NCI-H1436 (cell line): ENCODE measurements at regions not wholly inside any gene's neighbourhood (a gene's known extent, or its start where the extent isn't known, plus 50 kb on each side); places are given as distances from the start of the nearest gene placed in this dataset.
"Not testable (repeated sequence)": the region's sequence is repeated elsewhere in the genome, so short reads cannot be mapped to it uniquely, and the experiment has no call there.

Source experiments
- DNase-seq: peaks from one replicate; lab custom pipeline; 2025; lab: John Stamatoyannopoulos, UW

GRCh38 chr4:125750828-125751466, 436.2 kb downstream of the FAT4 start:
- no peak for DNase-seq

GRCh38 chr4:125758438-125758837, 443.7 kb downstream of the FAT4 start:
- no peak for DNase-seq

- no peak for DNase-seq
These were observed 445.6 kb downstream of the FAT4 start for GRCh38 chr4:125760201-125760819.

- no peak for DNase-seq
These were observed 446.2 kb downstream of the FAT4 start for GRCh38 chr4:125760956-125761355.

- DNase-seq, result no peak
These were observed 447.8 kb downstream of the FAT4 start for GRCh38 chr4:125762537-125762936.

- no peak for DNase-seq
These were observed 451.2 kb downstream of the FAT4 start for GRCh38 chr4:125765941-125766340.

GRCh38 chr4:125770814-125771398, 456.2 kb downstream of the FAT4 start:
- no peak for DNase-seq

- no peak for DNase-seq
These were observed 457.9 kb downstream of the FAT4 start for GRCh38 chr4:125772680-125773079.

GRCh38 chr4:125773502-125773901, 458.7 kb downstream of the FAT4 start:
- no peak for DNase-seq

- DNase-seq, result no peak
These were observed 459.2 kb downstream of the FAT4 start for GRCh38 chr4:125773931-125774330.

- no peak for DNase-seq
These were observed 461.4 kb downstream of the FAT4 start for GRCh38 chr4:125776146-125776545.

GRCh38 chr4:125780164-125780563, 465.4 kb downstream of the FAT4 start:
- no peak for DNase-seq

GRCh38 chr4:125780747-125781146, 466.0 kb downstream of the FAT4 start:
- DNase-seq, result no peak

GRCh38 chr4:125781651-125782050, 466.9 kb downstream of the FAT4 start:
- no peak for DNase-seq

- no peak for DNase-seq
These were observed 470.0 kb downstream of the FAT4 start for GRCh38 chr4:125784741-125785140.

GRCh38 chr4:125787707-125788106, 473.0 kb downstream of the FAT4 start:
- DNase-seq, result no peak

- no peak for DNase-seq
These were observed 474.3 kb downstream of the FAT4 start for GRCh38 chr4:125789023-125789422.

GRCh38 chr4:125791896-125792295, 477.1 kb downstream of the FAT4 start:
- no peak for DNase-seq

- no peak for DNase-seq
These were observed 480.2 kb downstream of the FAT4 start for GRCh38 chr4:125794989-125795388.

- DNase-seq, result no peak
These were observed 481.4 kb downstream of the FAT4 start for GRCh38 chr4:125796138-125796537.

- DNase-seq, result not testable (repeated sequence)
These were observed 482.9 kb downstream of the FAT4 start for GRCh38 chr4:125797621-125798020.

GRCh38 chr4:125801373-125801772, 486.6 kb downstream of the FAT4 start:
- DNase-seq, result no peak

- no peak for DNase-seq
These were observed 487.2 kb downstream of the FAT4 start for GRCh38 chr4:125801924-125802323.

GRCh38 chr4:125808022-125808421, 493.3 kb downstream of the FAT4 start:
- no peak for DNase-seq
